Keratinocyte (primary cell): ENCODE measurements at regions not wholly inside any gene's neighbourhood (a gene's known extent, or its start where the extent isn't known, plus 50 kb on each side); places are given as distances from the start of the nearest gene placed in this dataset.

Experiments used
- CTCF ChIP-seq, 3 experiments: IDR thresholded peaks in 1 of 3; conservative IDR thresholded peaks in 1 of 3; optimal IDR thresholded peaks in 1 of 3; 2 replicates in 2 of 3; 3 replicates in 1 of 3; pipeline versions ENCODE3 to v1.5.1; 2011; ENCODE audit warnings: low read length in 3 of 3, mild to moderate bottlenecking in 3 of 3, moderate library complexity in 2 of 3, control low read depth in 1 of 3, inconsistent platforms in 1 of 3; ENCODE audit not compliant: insufficient read depth in 2 of 3; ENCODE audit errors: extremely low read depth in 1 of 3
- EZH2 ChIP-seq: IDR thresholded peaks from one replicate; pipeline ENCODE4 v1.6.1; 2012; ENCODE audit warnings: inconsistent platforms, mild to moderate bottlenecking, low read length, moderate library complexity

- TF ChIP-seq EZH2 (no peak), CTCF (optimal IDR thresholded peaks at IDR 0.05 in 1 of 3, IDR thresholded peaks at IDR 0.05 in 1 of 3, conservative IDR thresholded peaks at IDR 0.05 in 1 of 3; ENCODE audit: extremely low read depth in 1 of 3, insufficient read depth in 2 of 3, low read length in 3 of 3) (no peak)
Observed at GRCh38 chr9:26682041-26682440, 210.6 kb downstream of the CAAP1 start.
